GM19468 (cell line): ENCODE measurements at regions not wholly inside any gene's neighbourhood (a gene's known extent, or its start where the extent isn't known, plus 50 kb on each side); places are given as distances from the start of the nearest gene placed in this dataset.
A peak's percentile ranks its signal among the peaks of the same experiment; 100 is the strongest.
"Not testable (repeated sequence)": the region's sequence is repeated elsewhere in the genome, so short reads cannot be mapped to it uniquely, and the experiment has no call there.

ENCODE experiments used
- ATAC-seq: cut with Tn5 transposase; IDR thresholded peaks from one replicate; pipeline ENCODE4 v1.9.1; 2021; ENCODE audit warnings: mild to moderate bottlenecking, moderate library complexity, moderate number of reproducible peaks; ENCODE audit not compliant: unreplicated experiment; ENCODE audit errors: extremely low read depth

- ATAC-seq = peak; percentile 15
Measured at GRCh38 chr5:152456815-152457443, 51.9 kb upstream of the NMUR2 start.

- ATAC-seq = peak; percentile 74
Measured at GRCh38 chr5:152462021-152462721, 57.1 kb upstream of the NMUR2 start.

DNA sequence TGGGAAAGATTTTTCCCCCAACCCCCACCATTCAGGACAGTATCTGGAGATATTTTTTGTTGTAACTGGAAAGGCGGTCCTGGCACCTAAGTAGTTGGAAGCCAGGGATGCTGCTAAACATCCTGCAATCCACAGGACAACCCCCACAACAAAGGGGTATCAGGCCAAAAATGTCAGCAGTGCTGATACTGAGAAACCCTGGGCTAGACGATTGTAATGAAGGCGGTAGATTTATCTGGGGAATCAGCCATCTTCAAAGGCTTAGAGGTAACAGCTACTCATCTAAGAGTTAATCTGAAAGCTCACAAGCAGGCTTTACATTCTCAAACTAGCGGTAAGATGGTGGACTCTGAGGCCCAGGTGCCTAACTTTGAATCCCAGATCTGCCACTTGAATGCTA lies 59.0 kb upstream of the NMUR2 start:
- ATAC-seq = no peak

DNA sequence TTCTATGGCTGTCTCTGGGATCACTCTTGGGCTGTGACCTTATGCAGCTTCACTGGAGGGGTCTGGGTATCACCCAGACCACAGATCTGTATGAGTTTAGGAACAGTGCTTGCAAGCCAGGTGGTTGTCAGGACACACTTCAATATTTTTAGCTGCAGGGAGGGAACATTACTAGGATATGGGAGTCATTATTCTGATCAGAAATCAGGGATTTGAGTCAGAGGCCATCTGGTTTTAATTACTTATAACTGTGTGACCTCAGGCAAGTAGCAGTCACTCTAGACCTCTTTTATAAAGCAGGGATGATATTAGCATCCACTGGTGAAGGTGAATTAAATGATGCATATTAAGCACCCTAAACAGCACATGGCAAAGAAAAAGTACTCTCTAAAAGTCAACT lies 60.1 kb upstream of the NMUR2 start:
- no peak for ATAC-seq

DNA sequence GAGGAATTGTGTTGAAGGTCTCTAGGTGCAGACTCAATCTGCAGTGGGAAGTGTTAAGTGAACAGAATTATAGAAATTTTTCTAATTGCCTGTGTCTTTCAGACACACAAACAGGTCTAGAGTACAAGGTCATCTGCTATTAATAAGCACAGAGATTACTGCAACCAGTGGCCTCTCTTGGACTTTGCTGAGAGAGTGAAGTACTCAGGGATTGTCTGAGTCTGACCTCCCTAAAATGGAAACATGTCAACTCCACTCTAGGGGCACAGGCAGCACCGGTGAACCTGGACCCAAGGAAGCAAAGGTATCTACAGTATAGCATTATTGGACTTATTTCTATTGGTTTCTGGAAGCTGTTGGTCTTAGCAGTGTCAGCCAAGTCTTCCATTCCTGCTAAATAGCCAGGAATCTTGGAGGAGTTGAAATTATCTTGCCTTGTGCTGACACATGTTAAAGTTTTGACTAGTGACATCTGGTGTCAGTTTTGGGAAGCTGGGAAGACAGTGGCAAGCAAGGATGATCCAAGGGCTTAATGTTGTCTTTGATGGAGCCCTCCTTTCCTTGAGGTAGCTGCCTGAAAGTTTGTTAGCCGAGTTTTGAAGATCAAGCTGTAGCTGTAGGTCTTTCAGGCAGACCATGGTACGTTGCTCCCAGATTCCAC lies 61.1 kb upstream of the NMUR2 start:
- no peak for ATAC-seq

DNA sequence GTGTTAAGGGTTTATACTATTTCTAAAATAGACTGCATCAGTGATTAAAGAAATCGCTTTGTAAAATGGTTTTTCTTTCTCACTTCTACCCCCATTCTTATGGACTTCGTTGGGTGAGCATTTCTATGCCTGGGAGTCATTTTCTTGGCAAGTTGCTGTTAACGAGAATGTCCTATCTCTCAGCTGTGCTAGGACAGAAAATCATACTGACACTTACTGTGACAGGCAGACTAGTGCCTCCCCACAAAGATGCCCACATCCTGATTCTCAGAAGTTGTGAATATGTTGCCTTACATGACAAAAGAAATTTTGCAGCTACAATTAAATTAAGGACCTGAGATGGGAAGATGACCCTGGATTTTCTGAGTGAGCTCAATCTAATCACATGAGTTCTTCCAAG lies 65.1 kb upstream of the NMUR2 start:
- no peak for ATAC-seq

DNA sequence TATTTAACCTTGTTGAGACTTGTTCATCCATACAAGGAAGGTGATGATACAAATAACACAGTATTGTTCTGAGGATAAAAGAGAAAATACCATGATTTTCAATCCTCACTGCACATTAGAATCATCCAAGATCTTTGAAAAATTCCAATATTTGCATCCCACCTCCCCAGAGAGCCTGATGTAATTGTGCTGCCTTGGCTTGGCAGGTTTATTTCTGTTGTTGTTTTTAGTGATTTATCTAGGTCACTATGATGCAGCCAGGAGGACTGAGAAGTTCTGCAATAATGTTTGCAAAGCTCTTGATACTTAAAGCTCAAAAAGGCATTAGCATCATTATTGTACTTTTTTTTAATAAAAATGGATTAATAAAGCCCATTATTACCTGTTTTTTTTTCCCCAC lies 67.0 kb upstream of the NMUR2 start:
- ATAC-seq = no peak

DNA sequence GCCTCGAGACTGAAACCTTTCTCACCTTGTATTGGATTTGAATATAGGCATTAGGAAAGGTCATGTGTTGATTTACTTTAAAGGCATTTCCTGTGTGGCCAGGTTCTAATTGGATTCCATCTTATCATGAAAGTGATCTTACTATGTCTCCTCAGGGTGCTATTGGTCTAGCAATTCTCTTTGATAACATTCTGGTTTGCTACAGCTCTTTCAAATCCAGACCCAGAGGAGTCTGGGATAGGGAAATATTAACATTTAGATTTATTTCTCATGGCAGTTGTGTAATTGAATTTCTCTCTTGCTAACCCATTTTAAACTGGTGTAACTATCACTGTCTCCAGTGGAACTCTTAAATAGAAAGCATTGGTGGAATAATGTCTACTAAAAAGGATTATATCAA lies 69.9 kb upstream of the NMUR2 start:
- no peak for ATAC-seq

DNA sequence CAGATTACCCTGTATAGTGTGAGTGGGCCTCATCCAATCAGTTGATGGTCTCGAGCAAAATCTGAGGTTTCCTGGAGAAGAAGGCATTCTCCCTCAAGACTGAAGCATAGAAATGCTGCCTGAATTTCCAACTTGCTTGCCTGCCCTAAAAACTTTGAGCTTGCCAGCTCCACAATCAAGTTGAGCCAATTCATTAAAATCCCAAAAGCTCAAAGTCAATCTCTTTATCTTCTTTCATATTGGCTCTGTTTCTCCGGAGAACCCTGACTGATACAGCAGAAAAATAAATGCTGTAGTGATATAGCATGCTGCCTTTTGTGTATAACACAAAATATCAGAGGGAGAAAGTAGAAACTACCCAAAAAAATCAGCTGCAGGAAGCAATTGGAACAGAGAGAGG lies 72.5 kb upstream of the NMUR2 start:
- no peak for ATAC-seq

- not testable (repeated sequence) for ATAC-seq
Measured at GRCh38 chr5:152479866-152480265, 74.8 kb upstream of the NMUR2 start.

- not testable (repeated sequence) for ATAC-seq
Measured at GRCh38 chr5:152480677-152481076, 75.6 kb upstream of the NMUR2 start.

DNA sequence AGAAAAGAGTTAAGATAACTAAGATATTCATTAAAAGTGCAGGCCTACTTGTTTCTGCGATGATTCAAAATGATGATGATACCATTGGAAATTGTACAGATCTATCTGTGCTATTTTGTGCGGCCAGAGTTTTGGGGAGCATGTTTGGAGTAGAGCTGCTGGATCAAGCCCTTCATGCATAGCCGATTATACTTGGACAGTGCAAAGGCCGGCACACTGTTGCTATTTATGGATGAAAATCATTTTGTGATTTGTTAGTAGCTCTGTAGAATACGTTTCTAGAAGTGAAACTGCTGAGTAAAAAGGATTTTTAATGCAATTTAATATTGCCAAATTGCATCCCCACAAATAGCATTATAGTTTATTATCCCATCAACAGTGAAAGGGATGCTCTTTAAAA lies 82.1 kb upstream of the NMUR2 start:
- no peak for ATAC-seq

DNA sequence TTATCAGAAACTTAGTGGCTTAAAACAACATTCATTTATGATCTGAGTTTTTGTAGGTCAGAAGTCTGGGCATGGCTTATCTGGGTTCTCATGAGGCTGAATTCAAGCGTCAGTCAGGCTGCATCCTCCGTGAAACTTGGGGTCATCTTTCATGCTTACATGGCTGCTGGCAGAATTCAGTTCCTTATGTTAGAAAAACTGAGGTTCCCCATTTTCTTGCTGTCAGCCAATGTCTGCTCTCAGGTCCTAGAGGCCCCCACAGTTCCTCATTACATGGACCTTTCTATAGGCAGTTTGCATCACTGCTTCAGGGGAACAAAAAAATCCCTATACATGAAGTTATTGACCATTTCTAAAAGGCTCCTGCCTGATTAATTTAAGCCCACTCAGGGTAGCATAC lies 83.8 kb upstream of the NMUR2 start:
- ATAC-seq = no peak

DNA sequence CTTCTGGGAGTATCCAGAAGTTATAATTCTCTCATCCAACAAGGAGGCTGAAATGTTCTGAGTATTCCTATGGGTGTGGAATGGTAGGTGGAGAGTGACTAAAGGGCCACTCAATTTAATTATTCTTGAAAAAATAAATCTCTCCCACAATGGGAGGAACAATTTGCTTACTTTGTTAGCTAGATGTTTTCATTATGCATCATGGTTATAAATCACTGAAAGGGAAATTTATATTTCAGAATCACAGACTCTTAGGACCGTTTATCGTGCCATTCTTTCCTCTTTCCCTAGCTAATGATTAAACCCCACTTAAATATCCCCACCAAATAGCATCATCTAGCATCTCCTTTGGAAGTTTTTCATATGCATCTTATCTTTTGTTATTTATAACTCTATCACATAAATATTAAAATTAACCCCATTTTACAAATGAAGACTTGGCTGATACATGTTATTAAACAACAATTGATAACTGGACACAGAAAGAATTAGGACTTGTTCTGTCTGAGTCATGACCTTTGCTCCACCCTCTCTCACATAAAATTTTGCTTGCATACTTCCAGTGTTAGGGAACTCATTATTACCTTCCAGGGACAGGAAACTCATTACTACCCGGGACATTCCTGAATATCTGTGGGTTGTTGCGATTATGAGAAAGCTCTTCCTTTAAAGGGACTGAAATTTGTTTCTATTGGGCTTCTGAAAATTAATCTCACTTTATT lies 94.9 kb upstream of the NMUR2 start:
- no peak for ATAC-seq

DNA sequence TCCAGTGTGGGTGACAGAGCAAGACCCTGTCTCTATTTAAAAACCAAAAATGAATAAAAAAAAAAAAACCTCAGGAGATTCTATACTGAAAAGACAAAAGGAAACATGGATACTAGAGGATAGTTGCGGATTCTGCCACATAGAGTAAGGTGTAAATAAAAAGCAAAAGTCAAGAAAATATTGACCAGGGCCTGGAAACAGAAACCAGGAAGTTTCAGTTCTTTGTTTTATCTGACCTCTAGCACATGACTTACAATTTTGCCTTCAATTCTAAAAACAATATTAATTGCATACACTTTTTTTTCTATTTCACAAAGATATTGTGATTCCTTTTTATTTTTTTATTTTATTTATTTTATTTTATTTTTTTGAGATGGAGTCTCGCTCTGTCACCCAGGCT lies 96.2 kb upstream of the NMUR2 start:
- no peak for ATAC-seq

DNA sequence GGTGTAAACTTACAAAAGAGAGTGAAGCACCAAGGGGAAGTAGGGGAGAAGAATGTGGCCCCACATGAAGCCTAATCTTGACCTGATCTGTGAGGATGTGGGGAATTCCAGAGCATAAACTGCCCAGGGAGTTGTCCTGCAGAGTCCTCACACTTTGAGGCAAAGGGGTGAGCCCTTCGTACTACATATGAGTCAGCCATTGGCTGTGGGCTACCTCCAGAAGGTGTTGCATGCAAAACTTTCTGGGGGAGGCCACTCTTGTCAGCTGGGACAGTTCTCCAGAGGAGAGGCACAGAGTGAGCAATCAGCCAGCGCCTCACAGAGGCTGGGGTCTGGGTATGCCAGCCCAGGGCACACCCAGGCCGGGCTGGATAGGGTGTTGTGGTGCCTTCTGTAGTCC lies 98.1 kb upstream of the NMUR2 start:
- no peak for ATAC-seq

DNA sequence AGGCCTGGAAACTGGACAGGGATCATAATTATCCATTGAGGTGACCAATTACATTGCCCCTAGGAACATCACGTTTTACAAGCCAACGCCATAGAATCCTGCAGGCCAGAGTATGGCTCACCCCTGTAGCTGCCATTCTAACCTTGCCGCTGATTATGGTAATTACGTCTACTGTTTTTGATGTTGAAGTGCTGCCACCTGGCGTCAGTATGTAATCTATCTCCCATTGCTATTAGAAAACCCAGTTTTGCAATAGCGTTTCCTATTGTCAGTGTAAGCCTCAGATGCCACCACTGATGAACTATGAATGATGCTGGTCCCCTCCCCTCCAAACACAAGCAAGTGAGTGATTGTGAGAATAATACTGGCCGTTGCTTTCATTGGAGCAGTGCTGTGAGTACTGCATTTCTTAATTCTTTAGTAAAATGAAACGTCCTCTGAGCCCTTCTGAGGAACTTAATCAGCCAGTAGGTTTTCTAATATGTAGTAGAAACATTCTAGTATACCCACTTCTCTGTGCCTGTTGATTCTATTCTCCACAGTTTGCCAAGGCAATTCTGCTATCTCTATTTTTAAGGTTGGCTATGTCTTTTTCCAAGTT lies 100.5 kb upstream of the NMUR2 start:
- ATAC-seq = peak; percentile 92

DNA sequence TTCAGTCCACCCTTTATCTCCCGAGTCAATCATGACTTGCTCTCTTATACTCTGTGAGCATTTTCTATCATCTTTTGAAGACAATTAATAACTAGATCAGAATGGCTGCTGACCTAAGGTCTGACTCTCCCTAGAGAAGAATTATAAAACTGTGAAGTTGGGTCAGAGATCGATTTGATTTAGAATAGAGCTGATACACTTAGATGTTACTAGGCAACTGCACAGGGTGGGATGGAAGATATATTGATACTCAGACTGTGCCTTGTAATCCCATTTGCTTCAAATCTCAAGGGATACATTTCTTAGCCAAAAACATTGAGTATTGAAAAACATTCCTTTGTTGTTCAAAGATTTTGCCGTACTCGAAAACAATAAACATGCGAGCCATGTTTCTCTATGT lies 106.0 kb upstream of the NMUR2 start:
- ATAC-seq = no peak

DNA sequence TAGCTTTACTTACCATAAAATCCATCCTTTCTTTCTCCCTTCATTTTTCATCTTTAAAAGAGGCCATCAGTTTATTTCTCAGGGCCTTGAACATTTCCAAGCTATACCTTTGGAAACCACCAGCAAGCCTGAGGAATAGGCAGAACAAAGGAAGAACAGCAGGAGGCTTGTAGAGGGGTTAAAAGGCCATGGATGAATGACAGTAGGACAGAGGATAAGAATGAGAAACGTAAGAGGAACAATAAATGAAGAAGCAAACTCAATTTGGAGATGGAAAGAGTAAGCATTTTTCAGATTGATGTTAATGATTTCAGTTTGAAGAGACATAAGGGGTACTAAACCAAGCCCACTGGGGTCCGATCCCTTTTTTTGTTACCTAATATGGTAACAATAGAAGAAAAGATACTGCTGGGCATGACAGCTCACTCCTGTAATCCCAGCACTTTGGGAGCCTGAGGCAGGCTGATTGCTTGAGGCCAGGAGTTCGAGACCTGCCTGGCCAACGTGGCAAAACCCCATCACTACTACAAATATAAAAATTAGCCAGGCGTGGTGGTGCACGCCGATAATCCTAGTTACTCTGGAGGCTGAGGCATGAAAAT lies 106.6 kb upstream of the NMUR2 start:
- no peak for ATAC-seq

GRCh38 chr5:152514827-152515397 lies 109.8 kb upstream of the NMUR2 start:
- no peak for ATAC-seq
